HEK293 (cell line): ENCODE measurements at regions not wholly inside any gene's neighbourhood (a gene's known extent, or its start where the extent isn't known, plus 50 kb on each side); places are given as distances from the start of the nearest gene placed in this dataset.

Experiments used
- CTCF ChIP-seq: fragments of 450-650 bp; formaldehyde crosslinking; IDR thresholded peaks from 2 replicates; pipeline ENCODE4 v1.5.1; 2016; ENCODE audit warnings: missing biosample characterization, missing genetic modification characterization
- REST ChIP-seq: fragments of 450-650 bp; formaldehyde crosslinking; IDR thresholded peaks from 2 replicates; pipeline ENCODE4 v1.5.1; 2016; ENCODE audit warnings: missing biosample characterization, missing genetic modification characterization
- ZEB2 ChIP-seq: fragments of 450-650 bp; formaldehyde crosslinking; IDR thresholded peaks from 2 replicates; pipeline ENCODE4 v1.5.1; 2016; ENCODE audit warnings: missing biosample characterization, missing genetic modification characterization
- ZNF26 ChIP-seq: fragments of 450-650 bp; formaldehyde crosslinking; IDR thresholded peaks from 2 replicates; pipeline ENCODE4 v1.5.1; 2016; ENCODE audit warnings: missing biosample characterization, missing genetic modification characterization
- ZNF701 ChIP-seq: fragments of 450-650 bp; formaldehyde crosslinking; IDR thresholded peaks from 2 replicates; pipeline ENCODE4 v1.5.1; 2016; ENCODE audit warnings: missing biosample characterization, missing genetic modification characterization
- ZNF768 ChIP-seq: fragments of 450-650 bp; formaldehyde crosslinking; IDR thresholded peaks from 2 replicates; pipeline ENCODE4 v1.5.1; 2018; ENCODE audit warnings: missing biosample characterization, mild to moderate bottlenecking, missing genetic modification characterization
- ZXDB ChIP-seq: fragments of 450-650 bp; formaldehyde crosslinking; IDR thresholded peaks from 2 replicates; pipeline ENCODE4 v1.5.1; 2016; ENCODE audit warnings: missing biosample characterization, missing genetic modification characterization

- TF ChIP-seq ZNF26 (tag by site-specific recombination) (no peak), ZEB2 (no peak), ZNF701 (tag by site-specific recombination) (no peak), ZNF768 (tag by site-specific recombination) (no peak), CTCF (tag by site-specific recombination) (no peak), ZXDB (tag by site-specific recombination) (no peak), REST (tag by site-specific recombination) (no peak)
These were observed 267.8 kb upstream of the POU5F2 start for GRCh38 chr5:94009161-94009560.
